HepG2 (cell line): ENCODE measurements at regions not wholly inside any gene's neighbourhood (a gene's known extent, or its start where the extent isn't known, plus 50 kb on each side); places are given as distances from the start of the nearest gene placed in this dataset.

Source experiments
- ATAC-seq: fragments of 200-7000 bp; cut with Tn5 transposase; 3 replicates; pipeline ENCODE4 v1.9.1; 2020; ENCODE audit warnings: mild to moderate bottlenecking, moderate library complexity
- BruUV-seq: library from RNA; stranded (reverse); fragments of 400-500 nt; replicated peaks from 2 replicates; lab custom pipeline; 2021; lab: Mats Ljungman, UMichigan
- CTCF ChIA-PET: fragments of 300-600 bp; formaldehyde crosslinking; extraction: SDS; loops from one replicate; lab custom pipeline; 2021; ENCODE audit warnings: low total read pairs, inconsistent platforms, low intra/inter-chr PET ratio; lab: Yijun Ruan, JAX
- POLR2A ChIA-PET: fragments of 350-600 bp; sonication (Branson Sonifier 250); formaldehyde crosslinking; loops from one replicate; lab custom pipeline; 2020; ENCODE audit warnings: antibody characterized with exemption, inconsistent platforms; lab: Yijun Ruan, JAX
- DNase-seq: peaks from one replicate; pipeline ENCODE4 v3.0.0-alpha.2; 2015; ENCODE audit warnings: low spot score
- FAIRE-seq: peaks from 3 replicates; lab custom pipeline; 2011; peaks lifted over from hg19 to GRCh38; lab: Jason Lieb, UNC
- H2AFZ ChIP-seq: one replicate; pipeline ENCODE4 v1.6.1; 2011; ENCODE audit warnings: low read length, inconsistent platforms
- H3K27ac ChIP-seq: fragments of 300-600 bp; 3 replicates; pipeline ENCODE4 v1.8.0; 2011; ENCODE audit warnings: mixed run types, mild to moderate bottlenecking, mixed read lengths, low read length, inconsistent platforms; ENCODE audit not compliant: insufficient read depth; ENCODE audit errors: extremely low read length
- H3K27me3 ChIP-seq, 2 experiments: fragments of 200-600 bp in 1 of 2; 2 replicates in 1 of 2; 3 replicates in 1 of 2; pipeline versions ENCODE4 v1.6.0 to v1.8.0; 2011; ENCODE audit warnings: low read length in 2 of 2, mild to moderate bottlenecking in 2 of 2, moderate library complexity in 2 of 2, inconsistent platforms in 1 of 2; ENCODE audit not compliant: insufficient read depth in 2 of 2, control insufficient read depth in 1 of 2
- H3K36me3 ChIP-seq, 2 experiments: fragments of 200-600 bp in 1 of 2; replicated peaks in 1 of 2; 2 replicates in 1 of 2; 3 replicates in 1 of 2; pipeline versions ENCODE4 v1.5.1 to v1.8.0; 2011; ENCODE audit warnings: low read length in 2 of 2, inconsistent platforms in 1 of 2; ENCODE audit not compliant: insufficient read depth in 2 of 2, control insufficient read depth in 1 of 2
- H3K4me1 ChIP-seq: 2 replicates; pipeline ENCODE4 v1.5.1; 2012; ENCODE audit warnings: low read length, inconsistent platforms; ENCODE audit not compliant: insufficient read depth
- H3K4me2 ChIP-seq: 2 replicates; pipeline ENCODE4 v1.6.0; 2011; ENCODE audit warnings: low read depth, low read length, inconsistent platforms
- H3K4me3 ChIP-seq, 3 experiments: fragments of 200-600 bp in 1 of 3; sonication (generic), shearing (Covaris generic) in 1 of 3; replicated peaks in 1 of 3; 2 replicates each; pipeline ENCODE4 v1.5.1; 2011 to 2016; ENCODE audit warnings: low read length in 3 of 3, inconsistent platforms in 2 of 3, low read depth in 2 of 3, mild to moderate bottlenecking in 2 of 3, control low read depth in 1 of 3, mixed read lengths in 1 of 3; ENCODE audit not compliant: insufficient read depth in 1 of 3
- H3K79me2 ChIP-seq: one replicate; pipeline ENCODE4 v1.6.1; 2011; ENCODE audit warnings: low read length, inconsistent platforms; ENCODE audit not compliant: insufficient read depth
- H3K9ac ChIP-seq: 2 replicates; pipeline ENCODE4 v1.6.0; 2011; ENCODE audit warnings: mild to moderate bottlenecking, low read depth, low read length, inconsistent platforms; ENCODE audit not compliant: insufficient read depth
- H3K9me3 ChIP-seq: 2 replicates; pipeline ENCODE4 v1.5.1; 2012; ENCODE audit warnings: mild to moderate bottlenecking, low read length
- H4K20me1 ChIP-seq: 2 replicates; pipeline ENCODE4 v1.6.0; 2011; ENCODE audit warnings: inconsistent platforms, mild to moderate bottlenecking, low read length, moderate library complexity; ENCODE audit not compliant: insufficient read depth
- ASH2L ChIP-seq: fragments of 300-600, 200-600 bp; sonication (generic); IDR thresholded peaks from 2 replicates; pipeline ENCODE4 v1.7.0; 2017; ENCODE audit warnings: low read depth, mild to moderate bottlenecking, moderate library complexity, mixed read lengths, low read length; ENCODE audit not compliant: insufficient read length
- CBX5 ChIP-seq: sonication (generic); formaldehyde crosslinking; IDR thresholded peaks from 2 replicates; pipeline ENCODE4 v1.4.0; 2020; ENCODE audit warnings: missing genetic modification reagents, borderline replicate concordance
- HNRNPUL1 ChIP-seq: fragments of 200-400 bp; formaldehyde crosslinking; IDR thresholded peaks from 2 replicates; pipeline ENCODE4 v1.6.1; 2017; ENCODE audit warnings: low read depth, mild to moderate bottlenecking, low read length, moderate library complexity
- IKZF4 ChIP-seq: sonication (generic); formaldehyde crosslinking; IDR thresholded peaks from 2 replicates; pipeline ENCODE4 v1.5.1; 2020; ENCODE audit warnings: borderline replicate concordance, mild to moderate bottlenecking, low read depth, missing genetic modification reagents; ENCODE audit errors: not compliant biosample characterization
- KAT2B ChIP-seq: fragments of 150-350 bp; IDR thresholded peaks from 2 replicates; pipeline ENCODE4 v1.6.1; 2014; ENCODE audit warnings: low read depth, low read length, borderline replicate concordance
- KLF13 ChIP-seq: sonication (generic); formaldehyde crosslinking; IDR thresholded peaks from 2 replicates; pipeline ENCODE4 v1.4.0; 2020; ENCODE audit warnings: mild to moderate bottlenecking, missing genetic modification reagents
- NFIB ChIP-seq: sonication (generic); formaldehyde crosslinking; IDR thresholded peaks from 2 replicates; pipeline ENCODE4 v1.9.0; 2021; ENCODE audit warnings: missing genetic modification reagents, mild to moderate bottlenecking, borderline replicate concordance
- RORA ChIP-seq: sonication (generic); formaldehyde crosslinking; IDR thresholded peaks from 2 replicates; pipeline ENCODE4 v1.5.0; 2020; ENCODE audit warnings: mild to moderate bottlenecking, missing genetic modification reagents, moderate library complexity
- ZBTB7B ChIP-seq: sonication (generic); formaldehyde crosslinking; IDR thresholded peaks from 2 replicates; pipeline ENCODE4 v1.4.0; 2020; ENCODE audit warnings: missing genetic modification reagents
- ZMAT5 ChIP-seq: sonication (generic); formaldehyde crosslinking; IDR thresholded peaks from 2 replicates; pipeline ENCODE4 v1.5.0; 2020; ENCODE audit warnings: mild to moderate bottlenecking, low read depth, missing genetic modification reagents, borderline replicate concordance
- ZNF230 ChIP-seq: sonication (generic); formaldehyde crosslinking; IDR thresholded peaks from 2 replicates; pipeline ENCODE4 v1.4.0; 2020; ENCODE audit warnings: mild to moderate bottlenecking, missing genetic modification reagents
- ZNF597 ChIP-seq: sonication (generic); formaldehyde crosslinking; IDR thresholded peaks from 2 replicates; pipeline ENCODE4 v1.5.0; 2020; ENCODE audit warnings: missing genetic modification reagents
- ZNF709 ChIP-seq: sonication (generic); formaldehyde crosslinking; IDR thresholded peaks from 2 replicates; pipeline ENCODE4 v1.5.0; 2020; ENCODE audit warnings: mild to moderate bottlenecking, missing genetic modification reagents
- WGBS: methylation state at CpG from one replicate; pipeline ENCODE4 v1.1.6; 2017; ENCODE audit warnings: low lambda C conversion rate; 5-methylcytosine and 5-hydroxymethylcytosine counted together
- in situ Hi-C: cut with HindIII; loops from 2 replicates; pipeline ENCODE4 v1.10.0; 2017; ENCODE audit warnings: low pct_unique_long_range_greater_than_20kb; ENCODE audit not compliant: extremely low pct_ligation_motif_present
- intact Hi-C: fragments of 100-400 bp; cut with micrococcal nuclease; formaldehyde crosslinking; loops from one replicate; pipeline ENCODE4 v1.10.0; 2022; ENCODE audit not compliant: unreplicated experiment
- TF ChIP-seq, protein P1 (sequence below): sonication (generic); formaldehyde crosslinking; IDR thresholded peaks from 2 replicates; pipeline ENCODE4 v1.5.1; 2020; ENCODE audit warnings: mild to moderate bottlenecking, missing genetic modification reagents

DNA sequence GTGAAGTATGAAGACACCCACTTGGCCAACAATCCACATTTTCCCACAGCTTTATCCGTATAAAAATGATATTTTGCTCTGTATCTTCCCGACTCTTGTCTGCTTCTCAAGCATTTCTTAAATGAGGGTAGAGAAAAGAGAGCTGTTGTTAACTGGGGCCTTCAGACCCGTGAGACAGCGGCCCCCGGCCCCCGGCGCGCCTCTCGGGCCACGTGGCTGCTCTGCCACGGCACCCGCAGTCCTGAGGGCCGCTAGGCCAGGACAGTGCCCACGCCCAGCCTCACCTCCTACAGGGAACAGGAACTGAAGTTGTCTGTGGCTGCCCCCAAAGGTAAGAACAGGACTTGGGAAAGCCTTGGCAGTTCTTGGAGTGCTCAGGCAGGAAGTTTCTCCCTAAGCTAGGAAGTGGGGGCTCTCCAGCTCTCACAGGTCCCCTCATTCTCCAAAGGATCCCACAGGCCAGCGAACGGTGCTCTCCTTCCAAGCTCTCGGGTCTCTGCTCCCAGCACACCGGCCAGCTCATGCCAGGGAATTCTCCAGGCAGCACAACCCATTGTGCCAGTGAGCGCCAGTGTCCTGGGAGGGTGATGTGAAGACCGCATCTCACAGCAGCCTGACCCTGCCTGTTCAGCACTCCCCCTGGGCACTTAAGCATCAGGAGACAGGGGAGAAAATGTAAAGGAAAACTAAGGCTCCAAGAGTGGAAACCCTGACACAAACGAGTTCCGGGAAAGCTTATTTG, 230.3 kb upstream of the PFKP start:
- DNase-seq, result no peak
- 23% methylated on average over 14 of the region's 22 CpGs for WGBS
- peaks cover 3 to 30% of the 10 kb centered on the region in 2 experiments; a peak in 3 of 5 replicates for H3K27me3 ChIP-seq
- intact Hi-C loops, result no loop called here
- TF ChIP-seq CBX5 (CRISPR knock-in tag), result no peak
- TF ChIP-seq, protein P1, sequence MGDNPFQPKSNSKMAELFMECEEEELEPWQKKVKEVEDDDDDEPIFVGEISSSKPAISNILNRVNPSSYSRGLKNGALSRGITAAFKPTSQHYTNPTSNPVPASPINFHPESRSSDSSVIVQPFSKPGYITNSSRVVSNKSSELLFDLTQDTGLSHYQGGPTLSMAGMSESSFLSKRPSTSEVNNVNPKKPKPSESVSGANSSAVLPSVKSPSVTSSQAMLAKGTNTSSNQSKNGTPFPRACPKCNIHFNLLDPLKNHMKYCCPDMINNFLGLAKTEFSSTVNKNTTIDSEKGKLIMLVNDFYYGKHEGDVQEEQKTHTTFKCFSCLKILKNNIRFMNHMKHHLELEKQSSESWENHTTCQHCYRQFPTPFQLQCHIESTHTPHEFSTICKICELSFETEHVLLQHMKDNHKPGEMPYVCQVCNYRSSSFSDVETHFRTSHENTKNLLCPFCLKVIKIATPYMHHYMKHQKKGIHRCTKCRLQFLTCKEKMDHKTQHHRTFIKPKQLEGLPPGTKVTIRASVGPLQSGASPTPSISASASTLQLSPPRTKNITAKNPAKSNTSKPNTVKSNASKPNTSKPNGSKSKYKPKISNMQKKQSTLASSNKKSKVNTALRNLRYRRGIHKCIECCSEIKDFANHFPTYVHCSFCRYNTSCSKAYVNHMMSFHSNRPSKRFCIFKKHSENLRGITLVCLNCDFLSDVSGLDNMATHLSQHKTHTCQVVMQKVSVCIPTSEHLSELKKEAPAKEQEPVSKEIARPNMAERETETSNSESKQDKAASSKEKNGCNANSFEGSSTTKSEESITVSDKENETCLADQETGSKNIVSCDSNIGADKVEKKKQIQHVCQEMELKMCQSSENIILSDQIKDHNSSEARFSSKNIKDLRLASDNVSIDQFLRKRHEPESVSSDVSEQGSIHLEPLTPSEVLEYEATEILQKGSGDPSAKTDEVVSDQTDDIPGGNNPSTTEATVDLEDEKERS (CRISPR knock-in tag), result no peak
- TF ChIP-seq KLF13, result no peak
- TF ChIP-seq, all 625 proteins: peak for 0
- Histone ChIP-seq H3K4me2 (no peak overlapping the region), H4K20me1 (no peaks in the 10 kb centered on the region), H2AFZ (no peak overlapping the region), H3K9ac (no peak overlapping the region), H3K79me2 (no peaks in the 10 kb centered on the region), H3K4me1 (no peaks in the 10 kb centered on the region), H3K36me3 (no peaks in the 10 kb centered on the region), H3K4me3 (no peak overlapping the region), H3K9me3 (no peaks in the 10 kb centered on the region), H3K27ac (no peak overlapping the region)
- no peak for FAIRE-seq
- CTCF ChIA-PET, result no interaction called here
- no TSS peak for BruUV-seq
- no peak for ATAC-seq
- POLR2A ChIA-PET, result no interaction called here
- in situ Hi-C loops, result no loop called here

DNA sequence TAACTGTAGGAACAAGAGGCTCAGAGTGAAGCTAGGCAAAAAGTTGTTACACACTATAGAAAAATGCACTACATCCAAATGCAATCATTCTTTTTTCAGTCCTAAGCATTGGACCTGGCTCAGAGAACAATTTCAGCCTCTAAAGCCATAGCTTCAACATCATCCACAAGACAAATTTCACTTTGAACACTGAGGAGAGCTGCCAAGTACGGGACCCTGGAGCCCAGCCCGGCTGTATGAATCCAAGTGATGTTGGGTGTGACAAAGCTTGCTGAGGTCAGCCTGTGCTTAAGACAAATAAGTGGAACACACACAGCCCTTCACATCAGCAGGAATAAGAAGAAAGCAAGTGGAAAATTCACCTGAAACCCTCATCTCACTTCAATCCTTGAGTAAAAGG, 233.1 kb upstream of the PFKP start:
- ChIA-PET POLR2A (no interaction called here), CTCF (no interaction called here)
- intact Hi-C loops, result no loop called here
- in situ Hi-C loops, result no loop called here
- Histone ChIP-seq H3K9me3 (no peaks in the 10 kb centered on the region), H3K79me2 (no peaks in the 10 kb centered on the region), H3K27ac (no peak overlapping the region), H3K4me1 (no peaks in the 10 kb centered on the region), H3K36me3 (no peaks in the 10 kb centered on the region), H2AFZ (no peak overlapping the region), H3K4me3 (no peak overlapping the region), H3K9ac (no peak overlapping the region), H3K4me2 (no peak overlapping the region), H3K27me3 (peaks cover 3 to 22% of the 10 kb centered on the region in 2 experiments; a peak in 3 of 5 replicates), H4K20me1 (no peaks in the 10 kb centered on the region)
- no CpG with 5 or more reads among the region's 2 CpGs for WGBS
- DNase-seq (no peak), ATAC-seq (no peak), FAIRE-seq (no peak)
- no TSS peak for BruUV-seq
- no peak for TF ChIP-seq ZNF597 (CRISPR knock-in tag)
- TF ChIP-seq HNRNPUL1, result no peak
- no peak for TF ChIP-seq KAT2B
- TF ChIP-seq ZBTB7B (CRISPR knock-in tag), result no peak
- no peak for TF ChIP-seq ZNF230 (CRISPR knock-in tag)
- TF ChIP-seq ASH2L, result no peak
- TF ChIP-seq RORA (CRISPR knock-in tag), result no peak
- no peak for TF ChIP-seq ZMAT5 (CRISPR knock-in tag)
- TF ChIP-seq NFIB (CRISPR knock-in tag), result no peak
- TF ChIP-seq ZNF709 (CRISPR knock-in tag), result no peak
- TF ChIP-seq IKZF4 (CRISPR knock-in tag), result no peak
